GM18868 (cell line): ENCODE measurements at regions not wholly inside any gene's neighbourhood (a gene's known extent, or its start where the extent isn't known, plus 50 kb on each side); places are given as distances from the start of the nearest gene placed in this dataset.

Experiments
- ATAC-seq: cut with Tn5 transposase; IDR thresholded peaks from one replicate; pipeline ENCODE4 v1.9.1; 2021; ENCODE audit warnings: mild to moderate bottlenecking, moderate library complexity; ENCODE audit not compliant: unreplicated experiment

DNA sequence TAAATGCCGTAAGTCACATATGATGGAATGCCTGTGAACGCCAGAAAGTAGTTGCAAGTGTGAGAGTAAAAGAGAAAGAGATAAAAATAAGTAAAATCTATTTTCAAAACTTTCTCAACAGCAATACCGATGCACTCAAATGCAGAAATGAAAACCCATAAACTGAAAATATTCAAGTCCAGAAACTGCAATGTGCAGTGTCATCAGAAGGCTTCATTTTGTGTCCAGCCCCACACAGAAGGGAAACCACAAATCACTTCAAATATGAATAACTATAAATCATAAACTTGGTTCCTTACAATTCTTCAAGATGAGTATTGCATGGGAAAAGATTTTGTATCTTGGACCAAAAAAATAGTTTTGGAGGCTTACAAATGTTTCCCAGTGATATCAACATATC, 375.2 kb upstream of the ANO5 start:
- peak; percentile 64 for ATAC-seq

DNA sequence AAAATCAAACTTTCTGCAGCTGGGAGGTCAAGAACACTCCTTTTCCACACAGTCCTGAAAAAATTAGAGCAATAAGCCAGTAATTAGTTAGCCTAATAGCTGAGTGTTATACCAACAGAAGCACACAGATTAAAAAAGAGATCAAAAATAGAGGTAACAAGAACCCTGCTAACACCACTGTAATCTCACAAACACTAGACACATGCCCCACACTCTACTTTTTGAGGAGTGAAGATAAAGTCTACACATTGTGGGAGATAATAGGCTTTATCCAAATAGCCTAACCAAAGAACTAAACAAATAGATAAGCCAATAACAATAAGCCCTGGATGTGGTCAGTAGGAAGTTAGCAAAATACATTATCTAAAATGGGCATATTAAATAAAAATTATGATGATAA, 372.7 kb upstream of the ANO5 start:
- no peak for ATAC-seq

- no peak for ATAC-seq
Observed at GRCh38 chr11:21825127-21825526, 367.8 kb upstream of the ANO5 start.

DNA sequence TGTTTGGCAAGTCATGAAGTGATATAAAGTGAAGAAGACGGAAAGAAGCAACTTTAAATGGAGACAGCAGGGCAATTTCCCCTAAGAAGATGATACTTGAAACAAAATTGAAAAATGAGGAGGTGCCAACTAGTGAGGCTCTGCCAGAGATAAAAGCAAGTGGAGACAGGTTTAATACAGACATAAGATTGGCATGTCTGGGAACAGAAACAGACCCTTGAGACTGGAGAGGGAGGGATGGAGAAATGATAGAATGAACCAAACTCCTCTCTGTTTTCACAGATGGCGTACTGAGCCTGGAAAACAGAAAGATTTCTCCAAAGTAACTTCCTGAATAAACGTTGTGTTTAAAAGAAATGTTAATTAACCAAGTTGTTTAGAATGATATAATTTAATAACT, 354.5 kb upstream of the ANO5 start:
- no peak for ATAC-seq

DNA sequence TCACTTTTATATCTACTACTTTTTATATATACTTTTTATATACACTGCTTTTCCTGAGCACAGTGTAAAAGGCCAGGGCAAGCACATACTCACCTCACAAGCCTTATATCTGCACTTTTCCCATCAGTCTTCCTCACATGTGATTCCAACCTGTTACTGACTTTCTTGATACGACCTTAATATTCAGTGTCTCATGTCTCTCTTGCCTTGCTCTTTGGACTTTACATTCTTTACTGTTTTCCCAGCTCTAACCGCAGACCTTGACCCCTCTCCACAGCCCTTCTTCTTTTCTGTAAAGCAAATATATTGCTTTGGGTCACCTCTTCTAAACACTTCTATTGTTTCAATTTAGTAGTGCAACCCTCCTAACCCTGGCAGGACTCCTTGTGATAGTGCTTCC, 353.1 kb upstream of the ANO5 start:
- ATAC-seq = no peak

DNA sequence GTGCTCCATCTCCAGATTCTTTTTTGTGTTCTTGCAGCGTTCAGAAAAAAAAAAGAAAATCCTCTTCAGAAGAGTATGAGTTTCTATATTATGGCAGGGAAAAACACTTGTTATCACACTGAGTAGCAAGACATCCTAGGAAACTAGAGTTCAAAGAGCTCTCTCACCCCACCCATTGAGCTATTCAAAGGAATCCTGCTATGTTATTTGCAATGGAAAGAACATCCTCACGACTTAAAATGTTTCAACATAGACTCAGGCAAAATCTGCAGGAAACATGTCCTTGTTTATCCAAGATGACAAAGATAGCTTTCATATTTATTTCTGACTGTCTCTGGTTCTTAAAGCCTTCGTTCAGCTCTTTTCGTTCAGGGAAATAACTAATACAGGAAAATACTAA, 331.6 kb upstream of the ANO5 start:
- ATAC-seq = no peak

- no peak for ATAC-seq
Observed at GRCh38 chr11:21865541-21865940, 327.3 kb upstream of the ANO5 start.

- no peak for ATAC-seq
Observed at GRCh38 chr11:21866781-21867180, 326.1 kb upstream of the ANO5 start.

GRCh38 chr11:21877151-21877550, 315.7 kb upstream of the ANO5 start:
- no peak for ATAC-seq

DNA sequence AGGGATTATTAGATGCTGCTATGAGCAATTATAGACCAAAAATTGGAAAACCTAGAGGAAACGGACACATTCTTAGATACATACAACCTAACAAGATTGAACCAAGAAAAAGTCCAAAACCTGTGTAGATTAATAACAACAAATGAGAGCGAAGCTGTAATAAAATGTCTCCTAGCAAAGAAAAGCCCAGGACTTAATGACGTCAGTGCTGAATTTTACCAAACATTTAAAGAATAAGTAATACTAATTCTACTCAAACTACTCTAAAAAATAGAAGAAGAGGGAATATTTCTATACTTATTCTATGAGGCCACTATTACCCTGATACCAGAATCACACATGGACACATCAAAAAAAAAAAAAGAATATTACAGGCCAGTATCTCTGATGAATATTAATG, 309.5 kb upstream of the ANO5 start:
- ATAC-seq = no peak

DNA sequence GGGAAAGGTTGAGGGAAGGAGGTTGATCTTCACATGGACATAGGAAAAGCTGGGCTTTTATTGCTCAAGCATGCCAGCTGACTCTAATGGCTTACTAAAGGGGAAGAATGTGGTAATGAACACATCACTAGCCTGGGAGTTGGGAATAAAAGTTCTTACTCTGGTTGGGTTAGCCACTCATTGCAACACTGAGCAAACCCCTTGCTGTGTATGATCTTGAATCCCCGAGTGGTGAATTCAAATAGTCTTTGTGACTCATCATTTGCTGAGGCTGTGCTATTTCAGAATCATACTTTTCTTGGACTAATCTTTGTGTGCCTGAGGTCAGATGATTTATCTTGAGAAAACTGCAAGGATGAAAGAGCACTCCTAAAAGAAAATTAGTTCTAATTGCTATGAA, 304.1 kb upstream of the ANO5 start:
- ATAC-seq = no peak

GRCh38 chr11:21892736-21893564, 299.9 kb upstream of the ANO5 start:
- no peak for ATAC-seq

DNA sequence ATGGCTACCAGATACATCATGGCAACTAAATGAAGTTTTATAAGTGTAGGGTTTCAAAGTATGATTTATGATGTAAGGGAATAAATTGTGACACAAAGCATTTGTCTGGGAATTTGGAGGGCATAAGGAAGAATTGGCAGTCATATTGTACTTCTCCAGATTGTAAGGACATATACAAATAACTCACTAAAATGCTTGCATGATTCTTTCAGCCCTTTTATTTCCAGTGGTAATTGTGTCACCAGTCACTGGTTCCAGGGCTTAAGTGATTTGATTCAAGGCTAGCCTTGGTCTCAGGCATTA, 299.4 kb upstream of the ANO5 start:
- ATAC-seq = no peak

- no peak for ATAC-seq
Observed at GRCh38 chr11:21894492-21894891, 298.4 kb upstream of the ANO5 start.

DNA sequence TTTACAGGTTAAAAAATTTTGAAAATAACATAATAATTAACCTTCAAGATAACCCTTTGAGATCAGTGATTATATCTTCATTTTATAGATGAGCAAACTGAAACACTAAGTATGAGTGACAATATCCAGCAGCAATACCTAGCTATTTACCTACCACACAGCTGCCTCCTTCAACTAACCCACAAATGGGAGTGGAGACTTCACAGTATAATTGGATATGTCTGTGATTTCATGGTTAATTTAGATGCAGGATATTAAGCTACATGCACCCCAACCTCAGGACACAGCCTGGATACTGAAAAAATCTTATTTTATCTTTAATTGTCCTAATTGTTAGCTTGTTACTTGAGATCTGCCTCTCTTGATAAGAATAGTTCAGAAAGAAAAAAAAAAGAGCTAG, 297.2 kb upstream of the ANO5 start:
- no peak for ATAC-seq

DNA sequence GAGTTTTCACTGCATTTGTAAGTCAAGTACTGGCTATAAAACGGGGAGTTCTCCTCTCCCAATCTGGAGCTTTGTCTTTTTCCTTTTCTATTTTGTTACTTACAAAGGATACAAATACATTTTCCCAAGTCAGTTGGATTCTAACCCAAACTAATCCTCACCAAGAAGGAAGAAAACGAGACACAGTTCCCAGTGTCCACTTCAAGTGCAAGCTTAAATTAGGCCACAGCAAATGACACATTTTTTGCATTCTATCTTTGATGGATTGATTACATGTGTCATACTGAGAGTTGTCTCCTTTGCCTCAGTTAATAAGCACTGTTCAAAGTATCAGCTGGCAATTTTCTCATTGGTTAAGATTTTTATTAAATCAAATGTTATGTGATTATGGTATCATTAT, 296.7 kb upstream of the ANO5 start:
- no peak for ATAC-seq

GRCh38 chr11:21896746-21897602, 295.9 kb upstream of the ANO5 start:
- ATAC-seq = peak; percentile 42

- ATAC-seq = no peak
Observed at GRCh38 chr11:21897752-21898151, 295.1 kb upstream of the ANO5 start.

- ATAC-seq = no peak
Observed at GRCh38 chr11:21908211-21908610, 284.7 kb upstream of the ANO5 start.

GRCh38 chr11:21909145-21909544, 283.7 kb upstream of the ANO5 start:
- ATAC-seq = no peak

DNA sequence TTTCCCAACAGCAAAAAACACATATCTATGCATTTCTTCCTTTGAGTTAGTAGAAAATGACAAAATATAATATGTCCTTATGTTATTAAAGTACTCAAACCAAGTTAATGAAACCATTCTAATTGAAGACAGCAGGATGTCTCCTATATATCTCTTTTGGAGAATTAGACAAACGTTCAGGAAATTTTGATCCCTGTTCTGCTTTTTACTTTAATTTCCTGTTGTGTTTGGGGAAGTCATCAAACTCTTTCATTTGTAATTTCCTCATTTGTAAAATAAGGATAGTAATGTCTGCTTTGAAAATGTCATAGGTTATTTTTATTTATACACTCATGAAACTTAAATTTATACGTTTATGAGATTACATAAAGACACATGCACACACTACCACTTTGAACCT, 281.8 kb upstream of the ANO5 start:
- ATAC-seq = no peak

DNA sequence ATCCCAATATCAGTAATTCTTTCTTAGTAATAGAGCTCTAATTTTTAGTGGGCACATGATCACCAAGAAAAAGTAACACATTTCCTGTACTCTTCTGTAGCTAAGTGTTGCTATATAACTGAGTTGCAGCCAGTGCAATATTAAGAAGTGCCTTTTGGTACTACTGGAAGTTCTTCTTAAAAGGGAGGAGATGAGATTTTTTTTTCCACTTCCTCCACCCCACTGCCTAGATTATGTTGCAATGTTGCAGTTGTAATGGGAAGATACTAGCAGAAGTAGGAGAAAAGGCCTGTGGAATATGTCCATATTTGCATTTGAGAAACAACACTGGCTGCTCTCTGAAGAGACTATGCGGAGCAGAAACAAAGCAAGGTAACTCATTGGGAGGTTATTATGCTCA, 280.6 kb upstream of the ANO5 start:
- no peak for ATAC-seq
